HUES6 (cell line): ENCODE measurements at regions not wholly inside any gene's neighbourhood (a gene's known extent, or its start where the extent isn't known, plus 50 kb on each side); places are given as distances from the start of the nearest gene placed in this dataset.

Experiments used
- H3K27ac ChIP-seq: 2 replicates; pipeline ENCODE4 v1.7.0; 2013; ENCODE audit warnings: low read depth, mild to moderate bottlenecking, low read length, inconsistent platforms
- H3K27me3 ChIP-seq: 2 replicates; pipeline ENCODE4 v1.6.1; 2013; ENCODE audit warnings: low read length; ENCODE audit not compliant: control insufficient read depth, insufficient read depth
- H3K36me3 ChIP-seq: 2 replicates; pipeline ENCODE4 v1.6.1; 2013; ENCODE audit warnings: low read length; ENCODE audit not compliant: control insufficient read depth, insufficient read depth
- H3K4me1 ChIP-seq: 2 replicates; pipeline ENCODE4 v1.6.1; 2013; ENCODE audit warnings: low read length; ENCODE audit not compliant: control insufficient read depth, insufficient read depth
- H3K4me3 ChIP-seq: 2 replicates; pipeline ENCODE4 v1.5.1; 2013; ENCODE audit warnings: low read depth, low read length
- H3K9ac ChIP-seq: one replicate; pipeline ENCODE4 v1.6.1; 2013; ENCODE audit warnings: mild to moderate bottlenecking, low read length
- H3K9me3 ChIP-seq: 2 replicates; pipeline ENCODE4 v1.6.1; 2013; ENCODE audit warnings: low read depth, low read length; ENCODE audit not compliant: control insufficient read depth, insufficient read depth

DNA sequence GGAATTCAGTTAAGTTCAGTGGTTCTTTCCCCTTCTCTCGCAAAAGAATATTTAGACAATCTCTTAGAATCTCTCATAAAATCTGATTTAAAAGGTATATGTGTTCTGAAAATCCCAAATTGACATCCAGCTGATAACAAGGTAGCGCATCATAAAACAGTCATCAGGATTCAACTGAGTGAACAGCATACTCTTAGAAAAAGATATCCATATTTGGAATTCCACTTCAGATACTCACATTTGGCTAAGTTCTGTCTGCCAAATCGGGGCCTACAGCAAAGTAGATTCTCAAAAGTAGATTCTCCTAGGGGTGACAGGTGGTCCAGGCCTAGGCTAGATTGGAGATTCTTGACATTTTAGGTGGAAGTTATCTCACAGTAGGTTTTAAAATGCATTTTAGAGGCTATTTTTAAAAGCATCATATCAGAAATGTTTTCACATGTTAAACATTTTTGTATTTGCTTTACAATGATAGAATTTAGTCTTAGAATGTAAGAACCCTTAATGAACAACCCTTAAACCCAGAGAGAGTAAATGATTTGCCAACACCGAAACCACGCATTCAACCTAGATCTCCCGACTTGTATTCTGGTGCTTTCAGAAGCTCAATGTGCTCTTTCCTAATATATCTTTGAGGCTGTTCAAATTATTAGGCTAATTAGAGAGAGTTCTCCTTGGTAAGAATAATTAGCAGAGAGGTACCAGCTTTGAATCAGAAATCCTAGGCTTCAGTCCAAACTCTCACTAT, 318.9 kb downstream of the LMO4 start:
- Histone ChIP-seq H3K27ac (no peak overlapping the region), H3K4me3 (no peak overlapping the region), H3K4me1 (peaks cover 28% of the 10 kb centered on the region), H3K36me3 (no peaks in the 10 kb centered on the region), H3K9me3 (no peaks in the 10 kb centered on the region), H3K27me3 (no peaks in the 10 kb centered on the region), H3K9ac (no peak overlapping the region)

DNA sequence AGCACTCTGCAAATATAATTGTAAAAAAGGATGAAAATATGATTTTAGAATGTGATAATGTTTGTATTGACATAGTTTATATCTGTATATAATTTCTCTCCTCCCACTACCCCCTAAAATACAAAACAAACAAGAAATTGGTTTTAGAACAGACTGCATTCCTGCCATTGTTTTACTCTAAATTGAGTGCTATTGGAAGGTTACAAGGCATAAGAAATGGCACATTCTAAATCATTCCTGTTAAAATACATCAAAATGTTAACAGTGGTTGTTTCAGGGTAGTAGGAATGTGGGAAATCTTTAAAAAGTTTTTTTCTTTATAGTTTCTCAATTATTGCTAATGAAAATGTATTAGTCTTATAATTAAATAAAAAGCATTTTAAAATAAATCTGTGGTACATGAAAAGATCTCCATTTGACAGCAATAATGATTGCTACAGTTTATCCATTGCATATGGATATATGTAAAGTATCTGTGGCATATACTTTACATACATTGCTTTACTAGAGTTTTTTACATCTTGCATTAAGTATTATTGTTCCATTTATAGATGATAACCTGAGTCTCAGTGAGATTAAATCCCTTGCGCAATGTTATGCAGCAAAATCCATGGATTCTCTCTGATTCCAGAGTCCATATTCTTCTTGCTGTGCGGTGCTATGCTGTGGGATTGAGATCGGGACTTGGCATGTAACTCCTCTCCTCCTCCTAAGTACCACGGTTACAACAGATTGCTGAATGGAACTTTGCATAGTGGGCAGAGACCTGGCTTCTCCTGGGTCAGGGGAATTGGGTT, 319.8 kb downstream of the LMO4 start:
- Histone ChIP-seq H3K27me3 (no peaks in the 10 kb centered on the region), H3K36me3 (no peaks in the 10 kb centered on the region), H3K4me3 (no peak overlapping the region), H3K9ac (no peak overlapping the region), H3K27ac (no peak overlapping the region), H3K4me1 (peaks cover 19% of the 10 kb centered on the region), H3K9me3 (no peaks in the 10 kb centered on the region)

DNA sequence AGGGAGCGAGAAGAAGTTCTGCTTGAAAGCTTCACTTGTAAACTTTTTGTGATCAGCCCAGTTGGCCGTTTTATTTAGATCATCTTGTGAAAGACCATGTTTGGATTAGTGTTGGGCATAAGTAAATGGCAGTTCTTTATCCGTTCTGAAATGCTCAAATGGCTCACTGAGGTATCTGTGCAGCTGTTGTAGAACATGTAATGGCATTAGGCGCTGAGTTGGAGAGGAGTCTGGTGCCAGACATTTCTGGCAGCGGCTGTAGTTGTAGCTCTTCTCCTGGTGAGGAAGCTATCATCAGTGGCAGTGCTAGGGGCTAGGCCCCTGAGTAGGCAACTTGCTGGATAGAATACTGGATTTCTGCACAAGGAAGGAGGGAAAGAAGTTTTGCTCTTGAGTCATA, 321.6 kb downstream of the LMO4 start:
- Histone ChIP-seq H3K27ac (no peak overlapping the region), H3K4me3 (no peak overlapping the region), H3K4me1 (0 out of 2 replicates have a peak, but pooled peaks cover under 1% of the 10 kb centered on the region), H3K27me3 (no peaks in the 10 kb centered on the region), H3K9ac (no peak overlapping the region), H3K36me3 (no peaks in the 10 kb centered on the region), H3K9me3 (no peaks in the 10 kb centered on the region)

DNA sequence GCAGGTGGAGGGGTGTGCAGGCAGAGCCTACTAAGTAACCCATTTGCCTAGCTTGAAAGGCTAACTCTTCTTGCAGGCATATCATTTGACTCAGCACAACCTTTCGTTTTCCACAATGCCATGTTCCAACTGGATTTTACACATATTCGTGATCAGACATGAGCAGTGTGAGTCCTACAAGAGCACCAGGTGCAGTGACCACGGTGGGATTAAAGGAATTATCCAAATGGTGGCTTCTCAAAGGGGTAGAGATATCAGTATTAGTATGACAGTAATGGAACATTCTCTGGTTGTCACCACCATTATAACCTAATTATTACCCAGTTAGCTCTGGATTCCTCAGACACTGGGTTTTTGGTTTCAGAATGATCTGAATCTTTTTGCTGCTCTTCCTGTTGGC, 323.5 kb downstream of the LMO4 start:
- Histone ChIP-seq H3K4me1 (no peaks in the 10 kb centered on the region), H3K9ac (no peak overlapping the region), H3K36me3 (no peaks in the 10 kb centered on the region), H3K27ac (no peak overlapping the region), H3K27me3 (no peaks in the 10 kb centered on the region), H3K9me3 (no peaks in the 10 kb centered on the region), H3K4me3 (no peak overlapping the region)

DNA sequence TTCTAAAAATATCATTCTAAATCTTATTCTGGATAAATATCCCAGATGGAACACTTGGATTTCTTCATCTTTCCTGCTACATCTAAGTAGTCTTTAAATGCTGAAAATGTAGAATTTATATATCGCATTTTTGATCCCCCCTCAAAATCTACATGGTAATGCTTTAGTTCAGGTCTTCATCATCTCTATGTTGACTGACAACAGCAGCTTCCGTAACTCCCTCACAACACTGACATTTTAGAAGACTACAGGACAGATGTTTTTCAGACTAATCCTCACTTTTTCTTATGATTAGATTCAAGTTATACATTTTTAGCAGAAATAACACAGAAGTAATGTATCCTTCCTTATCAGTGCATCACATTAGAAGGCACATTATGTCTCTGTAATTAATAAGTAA, 336.5 kb downstream of the LMO4 start:
- Histone ChIP-seq H3K9me3 (peaks cover 17% of the 10 kb centered on the region), H3K4me1 (no peaks in the 10 kb centered on the region), H3K9ac (no peak overlapping the region), H3K27ac (no peak overlapping the region), H3K27me3 (no peaks in the 10 kb centered on the region), H3K4me3 (no peak overlapping the region), H3K36me3 (no peaks in the 10 kb centered on the region)

DNA sequence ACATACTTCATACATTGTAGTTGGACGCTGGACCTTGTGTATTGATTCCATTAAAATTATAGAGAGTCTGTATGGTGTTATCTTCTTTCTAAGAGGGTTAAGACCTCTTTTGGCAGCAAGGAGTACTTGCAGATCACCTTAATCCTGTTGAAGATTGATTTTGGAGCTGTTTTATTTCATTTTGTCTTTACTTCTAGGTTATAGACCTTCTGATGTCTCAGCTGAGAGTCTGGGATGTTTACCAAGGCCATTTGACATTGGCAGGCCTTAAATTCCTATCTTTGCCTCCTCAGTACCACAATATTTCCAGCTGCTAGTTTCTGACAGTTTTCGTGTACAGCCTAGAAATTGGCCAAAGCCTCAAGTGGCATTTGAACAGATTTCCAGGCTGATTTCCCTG, 338.0 kb downstream of the LMO4 start:
- Histone ChIP-seq H3K4me3 (no peak overlapping the region), H3K27ac (no peak overlapping the region), H3K36me3 (no peaks in the 10 kb centered on the region), H3K27me3 (no peaks in the 10 kb centered on the region), H3K4me1 (no peaks in the 10 kb centered on the region), H3K9me3 (peaks cover 11% of the 10 kb centered on the region; the same call in 1 of the 2 replicates), H3K9ac (no peak overlapping the region)

DNA sequence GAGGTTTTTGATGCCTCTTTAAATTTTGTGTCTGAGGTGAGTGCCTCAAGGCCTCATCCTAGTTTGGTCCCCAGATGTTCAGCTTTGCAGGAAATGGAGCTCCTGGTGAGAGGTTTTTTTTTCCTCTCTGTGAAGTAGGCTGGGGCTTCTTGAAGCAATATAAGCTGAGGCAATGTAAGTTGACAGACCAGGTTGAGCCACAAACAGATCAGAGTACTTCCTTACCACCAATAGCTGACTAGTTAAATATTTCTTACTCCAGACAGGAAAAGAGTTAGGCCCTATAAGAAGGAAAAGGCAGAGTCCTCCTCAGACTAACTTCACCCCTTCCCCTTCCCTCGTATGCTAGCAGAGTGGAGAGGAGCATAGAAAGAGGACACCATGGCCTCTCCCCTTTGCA, 341.0 kb downstream of the LMO4 start:
- H3K9me3 ChIP-seq = peaks cover 5% of the 10 kb centered on the region; the same call in 1 of the 2 replicates
- no peaks in the 10 kb centered on the region for H3K27me3 ChIP-seq
- H3K9ac ChIP-seq = no peak overlapping the region
- H3K4me1 ChIP-seq = no peaks in the 10 kb centered on the region
- no peak overlapping the region for H3K4me3 ChIP-seq
- no peaks in the 10 kb centered on the region for H3K36me3 ChIP-seq
- no peak overlapping the region for H3K27ac ChIP-seq

DNA sequence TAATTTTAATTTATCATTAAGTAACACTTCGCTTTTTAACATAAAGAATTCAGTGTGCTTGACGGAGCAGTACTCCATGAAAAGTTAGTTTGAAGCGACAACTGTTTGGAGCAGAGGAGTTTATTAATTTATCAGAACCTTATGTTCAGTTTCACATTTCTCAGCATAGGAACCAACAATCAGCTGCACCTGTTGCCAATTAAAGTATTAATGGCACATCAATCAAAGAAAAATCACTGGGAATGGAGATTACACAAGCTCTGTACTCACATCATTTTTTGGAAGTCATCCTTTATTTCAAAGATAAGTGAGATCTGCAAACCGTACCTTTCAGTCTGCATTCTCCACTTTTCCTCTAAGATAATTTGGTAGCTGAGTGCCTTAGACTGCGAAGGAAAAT, 344.6 kb downstream of the LMO4 start:
- no peak overlapping the region for H3K9ac ChIP-seq
- H3K4me3 ChIP-seq = no peak overlapping the region
- H3K36me3 ChIP-seq = no peaks in the 10 kb centered on the region
- H3K4me1 ChIP-seq = no peaks in the 10 kb centered on the region
- peaks cover 5% of the 10 kb centered on the region; the same call in 1 of the 2 replicates for H3K9me3 ChIP-seq
- no peak overlapping the region for H3K27ac ChIP-seq
- H3K27me3 ChIP-seq = no peaks in the 10 kb centered on the region

DNA sequence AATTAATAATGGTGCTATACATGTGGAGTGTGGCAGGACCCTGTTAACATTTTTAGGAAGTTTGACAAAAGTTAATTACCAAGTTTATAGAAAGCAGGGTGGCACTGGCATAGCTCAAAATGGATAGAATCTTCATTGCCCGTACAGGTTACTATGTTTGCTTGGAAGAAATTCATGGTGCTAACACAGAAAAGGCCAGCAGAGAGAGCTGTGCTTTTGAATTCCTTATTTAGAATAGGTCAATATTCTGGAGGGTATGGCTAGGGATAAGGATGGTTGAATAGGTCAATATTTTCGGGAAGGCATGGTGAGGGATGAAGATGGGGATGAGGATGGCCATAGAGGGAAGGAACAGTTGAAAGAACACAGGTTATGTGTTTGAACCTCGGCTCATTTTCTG, 345.1 kb downstream of the LMO4 start:
- Histone ChIP-seq H3K36me3 (no peaks in the 10 kb centered on the region), H3K9me3 (peaks cover 5% of the 10 kb centered on the region; the same call in 1 of the 2 replicates), H3K4me3 (no peak overlapping the region), H3K27ac (no peak overlapping the region), H3K27me3 (no peaks in the 10 kb centered on the region), H3K9ac (no peak overlapping the region), H3K4me1 (no peaks in the 10 kb centered on the region)

DNA sequence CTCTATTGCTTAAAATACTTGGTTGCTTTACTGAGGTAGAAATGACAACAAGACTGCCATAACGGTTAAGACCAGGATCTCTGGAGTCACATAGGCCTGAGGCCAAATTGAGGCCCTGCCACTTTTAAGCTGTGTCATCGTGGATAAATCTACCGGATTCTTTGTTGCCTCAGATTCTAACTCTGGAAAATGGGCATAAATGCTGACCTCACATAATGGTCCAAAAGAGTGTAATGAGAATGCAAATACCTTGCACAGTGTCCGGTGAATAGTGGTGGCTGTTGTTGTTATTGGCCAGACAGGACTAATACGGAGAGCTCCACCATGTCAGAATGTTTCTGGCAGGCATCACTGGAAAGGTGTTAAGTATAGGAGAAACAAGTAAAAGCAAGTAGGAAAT, 346.1 kb downstream of the LMO4 start:
- no peaks in the 10 kb centered on the region for H3K36me3 ChIP-seq
- no peak overlapping the region for H3K4me3 ChIP-seq
- no peak overlapping the region for H3K27ac ChIP-seq
- no peak overlapping the region for H3K9ac ChIP-seq
- peaks cover 13% of the 10 kb centered on the region; the same call in 1 of the 2 replicates for H3K9me3 ChIP-seq
- no peaks in the 10 kb centered on the region for H3K27me3 ChIP-seq
- H3K4me1 ChIP-seq = no peaks in the 10 kb centered on the region

DNA sequence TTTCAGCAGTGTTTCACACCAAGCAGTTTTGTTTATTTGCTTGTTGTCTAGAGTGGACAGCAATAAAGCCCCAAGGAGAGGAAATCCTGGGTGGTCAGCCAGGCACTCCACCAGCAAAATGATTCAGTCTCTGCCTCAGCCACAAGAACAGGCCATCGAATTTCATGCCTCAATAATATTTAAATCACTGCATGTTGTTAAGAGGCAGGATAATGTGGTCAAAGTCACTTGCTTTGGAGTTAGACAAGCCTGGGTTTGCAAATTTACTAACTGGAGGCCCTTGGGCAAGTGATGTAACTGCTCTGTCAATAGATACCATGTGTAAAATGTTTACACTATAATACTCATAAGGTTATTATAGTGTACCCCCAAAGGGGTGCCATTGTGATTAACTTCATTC, 349.6 kb downstream of the LMO4 start:
- Histone ChIP-seq H3K4me3 (no peak overlapping the region), H3K4me1 (no peaks in the 10 kb centered on the region)

More for the DNA sequence above, 349.6 kb downstream of the LMO4 start:
- Histone ChIP-seq H3K36me3 (no peaks in the 10 kb centered on the region), H3K9ac (no peak overlapping the region), H3K27me3 (no peaks in the 10 kb centered on the region), H3K27ac (no peak overlapping the region), H3K9me3 (peaks cover 7% of the 10 kb centered on the region; the same call in 1 of the 2 replicates)
